Hepatocyte (in vitro differentiated cells): ENCODE measurements at regions not wholly inside any gene's neighbourhood (a gene's known extent, or its start where the extent isn't known, plus 50 kb on each side); places are given as distances from the start of the nearest gene placed in this dataset.

ENCODE experiments used
- CTCF ChIP-seq: fragments of 200-600 bp; sonication (generic); IDR thresholded peaks from 2 replicates; pipeline ENCODE4 v1.5.1; 2016; ENCODE audit warnings: antibody characterized with exemption, mild to moderate bottlenecking; ENCODE audit not compliant: poor library complexity
- EZH2phosphoT487 ChIP-seq: fragments of 200-600 bp; sonication (generic); IDR thresholded peaks from one replicate; pipeline ENCODE4 v1.6.1; 2018; ENCODE audit warnings: antibody characterized with exemption, mild to moderate bottlenecking, low read depth, moderate library complexity; ENCODE audit not compliant: unreplicated experiment, severe bottlenecking

GRCh38 chr9:29394855-29395254 lies 1821.6 kb upstream of the C9orf72 start:
- TF ChIP-seq CTCF = no peak
- TF ChIP-seq EZH2phosphoT487 = no peak
